Smooth muscle cell (in vitro differentiated cells): ENCODE measurements at regions not wholly inside any gene's neighbourhood (a gene's known extent, or its start where the extent isn't known, plus 50 kb on each side); places are given as distances from the start of the nearest gene placed in this dataset.

ENCODE experiments used
- DNase-seq: peaks from one replicate; lab custom pipeline; 2025; ENCODE audit not compliant: unreplicated experiment; lab: John Stamatoyannopoulos, UW
- H2AFZ ChIP-seq: fragments of 200-600 bp; sonication (generic); 2 replicates; pipeline ENCODE4 v1.6.0; 2016; ENCODE audit warnings: antibody characterized with exemption, low read depth, mild to moderate bottlenecking
- H3F3A ChIP-seq: fragments of 200-600 bp; sonication (generic); 2 replicates; pipeline ENCODE4 v1.6.0; 2017; ENCODE audit warnings: antibody characterized with exemption, low read depth
- H3K27ac ChIP-seq: fragments of 200-600 bp; sonication (generic); 2 replicates; pipeline ENCODE4 v1.5.1; 2016; ENCODE audit warnings: low read depth, mild to moderate bottlenecking
- H3K27me3 ChIP-seq: fragments of 200-600 bp; sonication (generic); 2 replicates; pipeline ENCODE4 v1.6.1; 2016; ENCODE audit warnings: low read depth, mild to moderate bottlenecking
- H3K36me3 ChIP-seq: fragments of 200-600 bp; sonication (generic); 2 replicates; pipeline ENCODE4 v1.5.1; 2016; ENCODE audit warnings: low read depth
- H3K4me1 ChIP-seq: fragments of 200-600 bp; sonication (generic); 2 replicates; pipeline ENCODE4 v1.5.1; 2016; ENCODE audit warnings: low read depth
- H3K4me2 ChIP-seq: fragments of 200-600 bp; sonication (generic); 2 replicates; pipeline ENCODE4 v1.6.0; 2016; ENCODE audit warnings: mild to moderate bottlenecking
- H3K4me3 ChIP-seq: fragments of 200-600 bp; sonication (generic); 2 replicates; pipeline ENCODE4 v1.5.1; 2016; ENCODE audit warnings: mild to moderate bottlenecking
- H3K79me2 ChIP-seq: fragments of 200-600 bp; sonication (generic); 2 replicates; pipeline ENCODE4 v1.6.0; 2016; ENCODE audit warnings: low read depth, mild to moderate bottlenecking
- H3K9ac ChIP-seq: fragments of 200-600 bp; sonication (generic); 2 replicates; pipeline ENCODE4 v1.6.0; 2016; ENCODE audit warnings: low read depth
- H3K9me3 ChIP-seq: fragments of 200-600 bp; sonication (generic); replicated peaks from 2 replicates; pipeline ENCODE4 v1.5.1; 2016; ENCODE audit warnings: low read depth
- H4K20me1 ChIP-seq: fragments of 200-600 bp; sonication (generic); 2 replicates; pipeline ENCODE4 v1.6.0; 2016; ENCODE audit warnings: low read depth
- CTCF ChIP-seq: fragments of 200-600 bp; sonication (generic); IDR thresholded peaks from 2 replicates; pipeline ENCODE4 v1.5.1; 2017; ENCODE audit warnings: borderline replicate concordance, mild to moderate bottlenecking, antibody characterized with exemption; ENCODE audit not compliant: insufficient read depth, poor library complexity, severe bottlenecking
- WGBS: methylation state at CpG from one replicate; pipeline ENCODE4 v1.1.7; 2016; ENCODE audit warnings: low lambda C conversion rate; 5-methylcytosine and 5-hydroxymethylcytosine counted together

GRCh38 chr3:26081166-26081565 is 291.3 kb downstream of the OXSM start:
- Histone ChIP-seq H3K36me3 (no peaks in the 10 kb centered on the region), H4K20me1 (no peaks in the 10 kb centered on the region), H3K27me3 (no peaks in the 10 kb centered on the region), H3K4me1 (no peaks in the 10 kb centered on the region), H3F3A (no peaks in the 10 kb centered on the region), H3K27ac (no peak overlapping the region), H3K4me2 (no peak overlapping the region), H3K9ac (no peak overlapping the region), H3K4me3 (no peak overlapping the region), H2AFZ (no peak overlapping the region), H3K9me3 (no peaks in the 10 kb centered on the region), H3K79me2 (no peaks in the 10 kb centered on the region)
- no peak for DNase-seq
- WGBS, result 100% methylated on average over 1 of the region's 1 CpG
- TF ChIP-seq CTCF, result no peak

- Histone ChIP-seq H3K9ac (no peak overlapping the region), H3K79me2 (no peaks in the 10 kb centered on the region), H2AFZ (no peak overlapping the region), H3K27ac (no peak overlapping the region), H3K9me3 (no peaks in the 10 kb centered on the region), H3F3A (no peaks in the 10 kb centered on the region), H3K4me3 (no peak overlapping the region), H3K36me3 (no peaks in the 10 kb centered on the region), H3K4me2 (no peak overlapping the region), H3K4me1 (no peaks in the 10 kb centered on the region), H3K27me3 (no peaks in the 10 kb centered on the region), H4K20me1 (no peaks in the 10 kb centered on the region)
- no peak for TF ChIP-seq CTCF
- DNase-seq, result no peak
- 84% methylated on average over 1 of the region's 1 CpG for WGBS
These were observed 291.9 kb downstream of the OXSM start for GRCh38 chr3:26081806-26082205.

- Histone ChIP-seq H3F3A (no peaks in the 10 kb centered on the region), H3K27me3 (no peaks in the 10 kb centered on the region), H3K27ac (no peak overlapping the region), H3K4me2 (no peak overlapping the region), H3K4me3 (no peak overlapping the region), H3K9me3 (peaks cover 3% of the 10 kb centered on the region), H3K79me2 (no peaks in the 10 kb centered on the region), H2AFZ (no peak overlapping the region), H3K9ac (no peak overlapping the region), H4K20me1 (no peaks in the 10 kb centered on the region), H3K4me1 (no peaks in the 10 kb centered on the region), H3K36me3 (no peaks in the 10 kb centered on the region)
- WGBS, result 72% methylated on average over 3 of the region's 3 CpGs
- TF ChIP-seq CTCF, result no peak
- DNase-seq, result no peak
These were observed 293.0 kb downstream of the OXSM start for GRCh38 chr3:26082911-26083310.

GRCh38 chr3:26084629-26085028 is 294.7 kb downstream of the OXSM start:
- H3K79me2 ChIP-seq, result no peaks in the 10 kb centered on the region
- DNase-seq, result no peak
- no peaks in the 10 kb centered on the region for H3F3A ChIP-seq
- H4K20me1 ChIP-seq, result no peaks in the 10 kb centered on the region
- no peak overlapping the region for H2AFZ ChIP-seq
- H3K4me1 ChIP-seq, result no peaks in the 10 kb centered on the region
- no peaks in the 10 kb centered on the region for H3K27me3 ChIP-seq
- H3K9me3 ChIP-seq, result peaks cover 3% of the 10 kb centered on the region
- no peak for TF ChIP-seq CTCF
- H3K27ac ChIP-seq, result no peak overlapping the region
- no peak overlapping the region for H3K9ac ChIP-seq
- H3K4me3 ChIP-seq, result no peak overlapping the region
- no peaks in the 10 kb centered on the region for H3K36me3 ChIP-seq
- 85% methylated on average over 2 of the region's 2 CpGs for WGBS
- no peak overlapping the region for H3K4me2 ChIP-seq
